Stimulated activated CD4-positive, alpha-beta T cell treated with anti-CD3 and anti-CD28 coated beads, TNF-alpha, amount 100 ng/mL, for 1 hour (primary cell): ENCODE measurements at regions not wholly inside any gene's neighbourhood (a gene's known extent, or its start where the extent isn't known, plus 50 kb on each side); places are given as distances from the start of the nearest gene placed in this dataset.

Source experiments
- DNase-seq, 3 donors: peaks; one replicate each; pipeline ENCODE4 v3.0.0-alpha.2; 2020; ENCODE audit warnings: low read depth in 3 of 3, low spot score in 1 of 3

- no peak for DNase-seq
Observed at GRCh38 chr3:177594096-177594495, 396.8 kb upstream of the TBL1XR1 start.

- no peak for DNase-seq
Observed at GRCh38 chr3:177595530-177596188, 398.4 kb upstream of the TBL1XR1 start.

GRCh38 chr3:177596248-177596815, 399.1 kb upstream of the TBL1XR1 start:
- DNase-seq = no peak

GRCh38 chr3:177596816-177597271, 399.6 kb upstream of the TBL1XR1 start:
- DNase-seq = no peak

- DNase-seq = no peak
Observed at GRCh38 chr3:177597311-177598096, 400.2 kb upstream of the TBL1XR1 start.

- no peak for DNase-seq
Observed at GRCh38 chr3:177598097-177598833, 401.0 kb upstream of the TBL1XR1 start.

GRCh38 chr3:177599326-177599725, 402.0 kb upstream of the TBL1XR1 start:
- no peak for DNase-seq

GRCh38 chr3:177599837-177600236, 402.6 kb upstream of the TBL1XR1 start:
- DNase-seq = no peak

- no peak for DNase-seq
Observed at GRCh38 chr3:177600411-177600810, 403.1 kb upstream of the TBL1XR1 start.

GRCh38 chr3:177601152-177601551, 403.9 kb upstream of the TBL1XR1 start:
- no peak for DNase-seq

- DNase-seq = no peak
Observed at GRCh38 chr3:177602601-177603147, 405.4 kb upstream of the TBL1XR1 start.

GRCh38 chr3:177603148-177603603, 405.9 kb upstream of the TBL1XR1 start:
- DNase-seq = no peak

GRCh38 chr3:177604181-177604580, 406.9 kb upstream of the TBL1XR1 start:
- DNase-seq = no peak

- DNase-seq = no peak
Observed at GRCh38 chr3:177606891-177607290, 409.6 kb upstream of the TBL1XR1 start.

GRCh38 chr3:177607589-177607988, 410.3 kb upstream of the TBL1XR1 start:
- no peak for DNase-seq

GRCh38 chr3:177608443-177608842, 411.2 kb upstream of the TBL1XR1 start:
- no peak for DNase-seq

- no peak for DNase-seq
Observed at GRCh38 chr3:177609613-177610012, 412.3 kb upstream of the TBL1XR1 start.

GRCh38 chr3:177610262-177610661, 413.0 kb upstream of the TBL1XR1 start:
- DNase-seq = no peak

- DNase-seq = no peak
Observed at GRCh38 chr3:177610686-177611633, 413.7 kb upstream of the TBL1XR1 start.

GRCh38 chr3:177611752-177612334, 414.6 kb upstream of the TBL1XR1 start:
- DNase-seq = no peak
